Neural cell (in vitro differentiated cells): ENCODE measurements at regions not wholly inside any gene's neighbourhood (a gene's known extent, or its start where the extent isn't known, plus 50 kb on each side); places are given as distances from the start of the nearest gene placed in this dataset.

Experiments
- H2AFZ ChIP-seq: fragments of 200-600, 300-800 bp; sonication (generic), shearing (Covaris generic); 2 replicates; pipeline ENCODE4 v1.6.0; 2014; ENCODE audit warnings: low read depth, mild to moderate bottlenecking, antibody characterized with exemption, low read length, moderate library complexity
- H3F3A ChIP-seq: fragments of 200-600 bp; shearing (Covaris generic); 2 replicates; pipeline ENCODE4 v1.6.1; 2016; ENCODE audit warnings: mild to moderate bottlenecking, moderate library complexity, mixed read lengths, antibody characterized with exemption, low read length; ENCODE audit not compliant: insufficient read depth, poor library complexity, severe bottlenecking
- H3K27ac ChIP-seq: fragments of 200-600, 300-800 bp; sonication (generic), shearing (Covaris generic); 2 replicates; pipeline ENCODE4 v1.5.1; 2014; ENCODE audit warnings: mild to moderate bottlenecking, low read length, moderate library complexity
- H3K27me3 ChIP-seq: fragments of 300-800, 200-600 bp; sonication (generic), shearing (Covaris generic); 2 replicates; pipeline ENCODE4 v1.6.0; 2014; ENCODE audit warnings: mild to moderate bottlenecking, low read depth, low read length, moderate library complexity; ENCODE audit not compliant: insufficient read depth
- H3K36me3 ChIP-seq: fragments of 300-800, 200-600 bp; sonication (generic), shearing (Covaris generic); 2 replicates; pipeline ENCODE4 v1.5.1; 2014; ENCODE audit warnings: mild to moderate bottlenecking, antibody characterized with exemption, low read length, moderate library complexity; ENCODE audit not compliant: insufficient read depth
- H3K4me2 ChIP-seq: fragments of 300-800, 200-600 bp; sonication (generic), shearing (Covaris generic); 2 replicates; pipeline ENCODE4 v1.6.0; 2014; ENCODE audit warnings: mild to moderate bottlenecking, low read length
- H3K4me3 ChIP-seq: fragments of 300-800, 200-600 bp; sonication (generic), shearing (Covaris generic); 2 replicates; pipeline ENCODE4 v1.5.1; 2014; ENCODE audit warnings: mild to moderate bottlenecking, low read length, moderate library complexity
- H3K79me2 ChIP-seq: fragments of 200-600 bp; shearing (Covaris generic); replicated peaks from 2 replicates; pipeline ENCODE4 v1.6.0; 2014; ENCODE audit warnings: mild to moderate bottlenecking, low read length, moderate library complexity; ENCODE audit not compliant: insufficient read depth
- H3K9ac ChIP-seq: fragments of 300-800, 200-600 bp; sonication (generic), shearing (Covaris generic); 2 replicates; pipeline ENCODE4 v1.6.1; 2016; ENCODE audit warnings: mild to moderate bottlenecking, low read length, mixed read lengths
- H3K9me2 ChIP-seq: fragments of 200-600 bp; shearing (Covaris generic); 2 replicates; pipeline ENCODE4 v1.6.1; 2016; ENCODE audit warnings: mild to moderate bottlenecking, low read length, mixed read lengths; ENCODE audit not compliant: insufficient read depth
- H3K9me3 ChIP-seq: fragments of 200-600, 300-800 bp; sonication (generic), shearing (Covaris generic); 2 replicates; pipeline ENCODE4 v1.6.1; 2016; ENCODE audit warnings: mild to moderate bottlenecking, mixed run types, low read length, moderate library complexity, mixed read lengths
- H4K20me1 ChIP-seq: fragments of 200-600 bp; shearing (Covaris generic); 2 replicates; pipeline ENCODE4 v1.6.1; 2016; ENCODE audit warnings: mild to moderate bottlenecking, mixed run types; ENCODE audit not compliant: insufficient read depth
- CTCF ChIP-seq: fragments of 450-650 bp; IDR thresholded peaks from 2 replicates; pipeline ENCODE4 v1.5.1; 2014; ENCODE audit warnings: antibody characterized with exemption, mild to moderate bottlenecking, moderate library complexity; ENCODE audit not compliant: poor library complexity, severe bottlenecking
- EP300 ChIP-seq: fragments of 450-650 bp; conservative IDR thresholded peaks from 2 replicates; pipeline ENCODE4 v1.6.1; 2014; ENCODE audit warnings: antibody characterized with exemption, mild to moderate bottlenecking, moderate library complexity; ENCODE audit not compliant: poor library complexity, severe bottlenecking
- EZH2 ChIP-seq: fragments of 200-600, 300-800 bp; shearing (Covaris generic), sonication (generic); IDR thresholded peaks from 2 replicates; pipeline ENCODE4 v1.6.1; 2014; ENCODE audit warnings: antibody characterized with exemption, low read length, borderline replicate concordance, mild to moderate bottlenecking; ENCODE audit not compliant: insufficient read depth, poor library complexity, severe bottlenecking
- MXI1 ChIP-seq: fragments of 450-650 bp; conservative IDR thresholded peaks from 2 replicates; pipeline ENCODE4 v1.6.1; 2014; ENCODE audit warnings: antibody characterized with exemption, mild to moderate bottlenecking; ENCODE audit not compliant: poor library complexity, severe bottlenecking
- POLR2AphosphoS5 ChIP-seq: IDR thresholded peaks from 2 replicates; pipeline ENCODE4 v1.6.1; 2012
- RAD21 ChIP-seq: fragments of 450-650 bp; conservative IDR thresholded peaks from 2 replicates; pipeline ENCODE4 v1.6.1; 2014; ENCODE audit warnings: antibody characterized with exemption, mild to moderate bottlenecking, moderate library complexity
- REST ChIP-seq: IDR thresholded peaks from 2 replicates; pipeline ENCODE4 v1.6.1; 2012; ENCODE audit warnings: borderline replicate concordance
- SMC3 ChIP-seq: fragments of 450-650 bp; conservative IDR thresholded peaks from 2 replicates; pipeline ENCODE4 v1.6.1; 2014; ENCODE audit warnings: antibody characterized with exemption, mild to moderate bottlenecking, moderate library complexity; ENCODE audit not compliant: poor library complexity
- TAF1 ChIP-seq: IDR thresholded peaks from 2 replicates; pipeline ENCODE4 v1.6.1; 2012; ENCODE audit warnings: low read depth

- Histone ChIP-seq H3K79me2 (no peaks in the 10 kb centered on the region), H2AFZ (no peak overlapping the region), H3K9ac (no peak overlapping the region), H3K36me3 (no peaks in the 10 kb centered on the region), H3K4me2 (no peak overlapping the region), H3K9me2 (no peaks in the 10 kb centered on the region), H3F3A (no peaks in the 10 kb centered on the region), H3K9me3 (no peaks in the 10 kb centered on the region), H4K20me1 (no peaks in the 10 kb centered on the region), H3K4me3 (no peak overlapping the region), H3K27ac (no peak overlapping the region), H3K27me3 (no peaks in the 10 kb centered on the region)
- TF ChIP-seq SMC3 = no peak
- TF ChIP-seq EZH2 = no peak
- TF ChIP-seq TAF1 = no peak
- no peak for TF ChIP-seq RAD21
- TF ChIP-seq MXI1 = no peak
- TF ChIP-seq REST = no peak
- no peak for TF ChIP-seq CTCF
- no peak for TF ChIP-seq POLR2AphosphoS5
- no peak for TF ChIP-seq EP300
These were observed 269.0 kb downstream of the ZSWIM6 start for GRCh38 chr5:61600945-61601511.

GRCh38 chr5:61603211-61603908, 271.3 kb downstream of the ZSWIM6 start:
- Histone ChIP-seq H3K9me2 (no peaks in the 10 kb centered on the region), H3K9ac (no peak overlapping the region), H3K79me2 (no peaks in the 10 kb centered on the region), H3F3A (no peaks in the 10 kb centered on the region), H2AFZ (no peak overlapping the region), H3K4me3 (no peak overlapping the region), H3K27me3 (no peaks in the 10 kb centered on the region), H3K27ac (no peak overlapping the region), H3K36me3 (no peaks in the 10 kb centered on the region), H3K9me3 (no peaks in the 10 kb centered on the region), H3K4me2 (no peak overlapping the region), H4K20me1 (no peaks in the 10 kb centered on the region)
- TF ChIP-seq RAD21 (no peak), TAF1 (no peak), MXI1 (no peak), REST (no peak), CTCF (no peak)
